GM21526 (cell line): ENCODE measurements at regions not wholly inside any gene's neighbourhood (a gene's known extent, or its start where the extent isn't known, plus 50 kb on each side); places are given as distances from the start of the nearest gene placed in this dataset.
"Not testable (repeated sequence)": the region's sequence is repeated elsewhere in the genome, so short reads cannot be mapped to it uniquely, and the experiment has no call there.

ENCODE experiments used
- ATAC-seq: cut with Tn5 transposase; IDR thresholded peaks from one replicate; pipeline ENCODE4 v1.9.1; 2021; ENCODE audit warnings: moderate library complexity; ENCODE audit not compliant: unreplicated experiment, low FRiP score

DNA sequence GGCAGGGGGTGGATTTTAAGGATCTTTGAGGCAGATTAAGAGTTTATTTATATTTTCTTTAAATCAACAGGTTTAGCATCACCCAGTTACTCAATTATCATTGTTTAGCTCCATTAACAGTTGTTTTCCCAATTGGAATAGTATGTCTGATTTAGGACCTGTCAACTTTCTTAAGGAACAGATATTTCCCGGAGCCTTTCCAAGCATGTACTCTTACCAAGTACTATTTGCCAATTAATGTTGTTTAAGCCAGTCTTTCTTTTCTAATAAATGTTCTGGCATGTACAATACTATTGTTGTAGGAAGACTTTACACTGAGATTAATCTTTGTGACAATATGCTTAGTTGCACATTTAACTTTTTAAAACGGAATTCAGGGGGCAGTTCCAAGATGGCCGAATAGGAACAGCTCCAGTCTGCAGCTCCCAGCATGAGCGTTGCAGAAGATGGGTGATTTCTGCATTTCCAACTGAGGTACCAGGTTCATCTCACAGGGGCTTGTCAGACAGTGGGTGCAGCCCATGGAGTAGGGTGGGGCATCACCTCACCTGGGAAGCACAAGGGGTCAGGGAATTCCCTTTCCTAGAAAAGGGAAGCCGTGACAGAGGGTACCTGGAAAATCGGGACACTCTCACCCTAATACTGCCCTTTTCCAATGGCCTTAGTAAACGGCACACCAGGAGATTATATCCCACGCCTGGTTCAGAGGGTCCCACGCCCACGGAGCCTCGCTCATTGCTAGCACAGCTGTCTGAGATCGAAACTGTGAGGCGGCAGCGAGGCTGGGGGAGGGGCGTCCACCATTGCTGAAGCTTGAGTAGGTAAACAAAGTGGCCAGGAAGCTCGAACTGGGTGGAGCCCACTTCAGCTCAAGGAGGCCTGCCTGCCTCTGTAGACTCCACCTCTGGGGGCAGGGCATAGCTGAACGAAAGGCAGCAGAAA, 173.7 kb downstream of the LRRC70 start:
- ATAC-seq, result not testable (repeated sequence)

DNA sequence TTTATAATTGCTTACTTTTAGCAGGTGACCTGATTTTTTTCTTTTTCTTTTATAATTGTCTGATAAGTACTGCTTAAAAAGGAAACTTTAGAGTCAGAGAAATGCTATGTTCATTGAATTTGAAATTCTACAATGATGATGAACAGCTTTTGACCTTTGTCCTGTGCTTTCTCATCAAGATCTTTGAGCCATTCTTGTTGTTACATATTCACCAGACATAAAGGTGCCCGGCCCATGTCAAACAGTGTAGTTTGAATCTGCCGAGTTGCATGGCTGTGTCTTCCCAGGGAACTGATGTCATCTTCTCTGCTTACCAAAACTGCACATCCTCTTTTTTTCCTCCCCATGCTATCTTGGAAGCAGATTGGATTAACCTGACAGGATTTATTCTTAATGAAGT, 163.6 kb downstream of the LRRC70 start:
- ATAC-seq, result no peak

DNA sequence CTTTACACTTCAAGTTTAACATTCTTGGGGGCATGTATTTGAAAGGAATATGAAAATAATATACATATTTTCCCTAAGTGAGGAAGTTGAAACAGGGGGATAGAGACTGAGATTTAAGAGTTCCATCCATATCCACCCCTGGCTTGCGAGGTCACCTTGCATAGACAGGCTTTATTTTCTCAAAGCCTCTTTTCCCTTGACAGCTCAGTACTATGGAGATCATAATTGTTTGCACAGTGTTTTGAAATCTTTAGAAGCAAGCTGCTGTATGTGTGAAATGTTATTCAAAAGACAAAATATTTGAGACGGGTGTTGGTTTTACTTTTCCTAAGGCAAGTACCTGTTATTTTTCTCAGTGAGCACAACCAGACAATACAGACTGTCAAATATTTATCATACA, 163.1 kb downstream of the LRRC70 start:
- no peak for ATAC-seq

DNA sequence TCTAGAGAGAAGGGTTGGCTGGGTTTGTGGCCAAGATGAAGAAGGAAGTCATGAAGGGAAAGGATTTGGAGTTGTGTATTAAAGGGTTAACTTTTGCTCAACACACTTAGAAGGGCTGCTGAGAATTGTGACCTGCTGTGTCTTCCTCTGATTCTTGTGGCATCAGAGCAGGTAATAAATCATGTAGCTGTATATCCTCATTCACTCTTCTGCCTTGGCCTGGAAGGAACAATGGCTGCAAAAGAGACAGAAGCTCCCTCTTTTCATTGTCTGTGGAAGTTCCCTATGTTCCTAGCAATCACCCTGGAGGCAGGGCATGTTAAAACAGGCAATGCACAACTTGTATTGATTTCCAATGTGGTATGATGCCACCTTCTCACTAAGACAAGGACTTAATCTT, 159.1 kb downstream of the LRRC70 start:
- no peak for ATAC-seq

DNA sequence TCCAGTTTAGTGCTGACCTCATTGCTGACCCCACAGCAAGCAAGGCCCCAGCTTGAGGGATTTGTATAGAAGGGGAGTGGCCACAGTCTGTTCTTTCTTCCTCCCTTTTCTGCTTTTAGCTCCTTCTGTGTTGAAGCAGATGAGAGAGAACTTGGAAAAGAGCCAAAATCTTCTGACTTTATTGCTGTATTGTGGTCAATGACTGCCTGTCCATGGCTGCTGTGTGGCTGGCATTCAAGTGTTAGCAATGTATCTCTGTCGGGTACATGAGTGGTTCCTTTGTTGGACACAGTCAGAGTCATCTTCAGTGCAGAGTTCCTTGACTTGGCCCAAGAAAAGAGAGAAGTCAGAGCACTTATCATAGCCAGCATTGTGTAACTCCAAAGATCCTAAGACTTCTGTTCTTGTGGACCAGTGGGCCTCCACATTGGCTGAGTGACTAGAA, 154.1 kb downstream of the LRRC70 start:
- ATAC-seq, result no peak

DNA sequence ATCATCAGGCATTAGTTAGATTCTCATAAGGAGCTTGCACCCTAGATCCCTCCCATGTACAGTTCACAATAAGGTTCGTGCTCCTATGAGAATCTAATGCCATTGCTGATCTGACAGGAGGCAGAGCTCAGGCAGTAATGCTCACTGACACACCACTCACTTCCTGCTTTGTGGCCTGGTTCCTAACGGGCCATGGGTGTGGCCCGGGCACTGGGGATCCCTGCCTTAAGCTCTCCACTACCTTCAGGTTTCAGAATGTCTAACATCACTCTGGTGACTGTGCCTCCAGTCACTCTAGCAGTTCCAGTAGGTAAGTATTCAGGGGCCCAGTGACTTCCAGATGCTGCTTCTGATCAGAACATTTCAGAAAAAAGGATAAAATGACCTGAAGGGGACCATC, 152.4 kb downstream of the LRRC70 start:
- ATAC-seq, result no peak

DNA sequence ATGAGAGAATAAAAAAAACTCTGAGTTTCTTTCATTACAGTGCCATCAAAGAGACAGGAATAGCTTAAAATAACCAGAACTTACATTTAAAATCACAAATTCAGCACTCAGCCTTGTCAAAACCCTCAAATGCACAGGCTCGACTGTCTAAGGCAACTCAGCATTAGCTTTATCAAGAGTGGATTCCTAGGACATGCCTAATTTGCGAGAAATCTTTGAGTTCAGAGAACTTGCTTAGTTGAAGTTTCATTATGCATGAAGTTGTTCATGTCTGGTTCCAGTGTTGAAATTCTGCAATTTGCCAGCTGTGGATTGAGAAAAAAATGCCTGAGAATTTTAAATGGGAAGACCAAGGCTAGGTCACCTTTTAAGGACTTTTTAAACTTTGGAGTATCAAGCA, 151.1 kb downstream of the LRRC70 start:
- ATAC-seq, result no peak

DNA sequence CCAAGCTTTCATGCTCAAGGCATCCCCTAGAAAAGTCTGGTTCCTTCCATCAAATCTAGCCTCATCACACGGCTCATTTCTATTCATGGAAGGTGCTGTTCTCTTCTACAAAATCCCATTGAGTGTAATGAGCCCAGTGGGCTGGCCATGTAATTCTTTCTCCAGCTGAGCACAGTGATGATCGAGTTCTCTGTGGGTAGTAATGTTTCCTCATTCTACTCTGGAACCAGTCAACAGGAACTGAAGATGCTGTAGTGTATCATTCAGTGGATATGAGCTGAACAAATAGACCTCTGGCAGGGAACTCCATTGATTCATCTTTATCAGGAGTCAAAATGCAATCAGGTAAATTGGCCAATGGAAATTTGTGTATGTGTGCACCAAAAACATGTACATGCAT, 149.2 kb downstream of the LRRC70 start:
- no peak for ATAC-seq

DNA sequence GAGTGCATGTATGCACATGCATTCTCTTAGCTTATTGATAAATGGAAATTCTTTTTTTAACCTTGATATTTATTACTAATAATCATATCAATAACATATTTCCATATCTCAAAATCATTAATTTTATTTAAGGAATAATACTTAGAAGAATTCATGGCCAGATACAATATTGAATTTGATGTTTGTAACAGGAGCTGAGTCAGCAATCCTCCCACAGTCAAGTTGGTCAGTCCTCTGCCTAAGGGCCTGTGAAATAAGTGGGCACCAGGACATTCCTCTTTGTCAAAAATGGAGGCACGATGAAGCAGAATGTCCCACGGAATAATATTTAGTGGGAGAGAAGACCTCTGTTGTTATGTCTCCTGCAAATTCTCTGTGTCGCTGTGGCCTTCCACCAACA, 148.6 kb downstream of the LRRC70 start:
- no peak for ATAC-seq

DNA sequence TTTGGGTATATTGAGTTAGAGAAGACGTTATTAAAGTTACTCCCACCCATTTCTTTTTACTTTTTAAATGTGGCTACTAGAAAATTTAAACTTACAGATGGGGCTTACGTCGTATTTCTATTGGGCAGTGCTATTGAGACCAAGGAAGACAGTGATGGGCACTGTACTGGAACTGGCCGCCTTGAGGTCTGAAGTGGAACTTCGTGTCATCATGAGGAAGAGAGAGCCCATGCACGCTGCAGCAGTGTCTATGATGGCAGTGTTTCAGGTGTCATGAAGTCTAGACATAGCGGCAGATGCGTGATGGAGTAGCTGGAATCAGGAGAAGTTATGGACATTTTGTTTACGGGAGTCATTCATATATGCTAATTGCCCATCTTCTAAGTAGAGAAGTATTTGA, 143.7 kb downstream of the LRRC70 start:
- no peak for ATAC-seq

DNA sequence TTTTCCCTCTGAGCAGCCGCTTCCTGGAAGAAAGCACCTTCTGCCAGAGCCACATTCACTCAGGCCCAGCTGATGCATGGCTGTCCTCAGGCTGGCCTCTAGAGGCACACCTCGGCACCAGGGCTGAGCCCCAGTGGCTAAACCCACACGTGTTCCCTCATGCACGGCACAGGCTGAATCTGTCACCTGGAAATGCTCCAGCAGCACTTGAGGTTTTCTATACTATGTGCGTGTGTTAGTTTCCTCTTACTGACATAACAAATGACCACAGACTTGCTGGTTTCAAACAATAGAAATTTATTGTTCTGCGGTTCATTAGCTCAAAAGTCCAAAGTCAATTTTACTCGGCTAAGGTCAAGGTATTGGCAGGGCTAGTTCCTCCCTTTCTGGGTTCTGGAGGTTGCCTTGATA, 141.4 kb downstream of the LRRC70 start:
- peak; percentile 96 for ATAC-seq

DNA sequence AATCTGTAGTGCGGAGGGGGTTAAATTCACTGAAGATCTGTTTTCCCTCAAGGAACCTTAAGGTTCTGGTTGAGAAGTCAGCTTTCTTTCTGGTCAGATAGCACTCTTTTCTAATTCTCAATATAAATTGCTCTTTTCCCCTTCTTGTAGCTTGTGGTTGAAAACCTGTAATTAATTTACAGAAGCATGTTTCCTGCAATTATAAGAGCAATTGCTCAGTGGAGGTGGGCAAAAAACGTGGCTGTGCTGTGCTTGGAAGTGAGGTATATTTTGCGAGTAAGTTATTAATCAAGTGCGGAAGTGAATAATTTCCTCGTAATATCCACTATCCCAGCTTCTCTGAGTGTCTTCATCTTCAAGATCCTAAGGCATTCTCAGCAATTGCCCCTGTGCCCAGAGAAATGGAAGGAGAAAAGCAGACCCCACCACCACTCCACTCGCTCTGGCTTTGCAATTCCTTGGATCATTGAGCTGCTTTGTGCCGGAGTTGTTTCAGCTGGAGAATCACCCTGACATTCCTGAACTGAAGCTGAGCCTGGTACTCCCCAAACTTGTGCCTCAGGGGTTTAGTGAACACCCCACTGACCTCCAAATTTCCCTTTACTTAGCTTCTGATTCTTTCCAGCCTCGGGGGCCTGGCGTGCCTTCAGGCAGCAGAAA, 140.6 kb downstream of the LRRC70 start:
- ATAC-seq, result no peak

DNA sequence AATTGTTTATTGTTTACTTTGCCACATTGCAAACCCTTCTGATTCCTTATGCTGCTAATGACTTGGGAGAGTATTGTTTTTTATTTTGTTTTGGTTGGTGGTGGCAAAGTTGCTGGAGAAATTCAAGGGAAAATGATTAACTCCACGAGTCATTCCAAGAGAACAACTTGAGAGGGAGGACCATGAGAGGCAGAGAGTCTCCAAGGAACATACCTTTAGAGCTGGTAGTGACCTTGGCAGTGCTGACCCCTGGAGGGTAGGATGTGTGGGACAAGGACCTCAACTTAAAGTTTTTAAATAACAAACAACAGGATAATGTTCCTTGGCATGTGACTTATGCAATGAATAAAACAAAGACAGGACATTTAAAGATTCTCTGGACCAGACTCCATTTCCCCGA, 139.7 kb downstream of the LRRC70 start:
- ATAC-seq, result no peak

DNA sequence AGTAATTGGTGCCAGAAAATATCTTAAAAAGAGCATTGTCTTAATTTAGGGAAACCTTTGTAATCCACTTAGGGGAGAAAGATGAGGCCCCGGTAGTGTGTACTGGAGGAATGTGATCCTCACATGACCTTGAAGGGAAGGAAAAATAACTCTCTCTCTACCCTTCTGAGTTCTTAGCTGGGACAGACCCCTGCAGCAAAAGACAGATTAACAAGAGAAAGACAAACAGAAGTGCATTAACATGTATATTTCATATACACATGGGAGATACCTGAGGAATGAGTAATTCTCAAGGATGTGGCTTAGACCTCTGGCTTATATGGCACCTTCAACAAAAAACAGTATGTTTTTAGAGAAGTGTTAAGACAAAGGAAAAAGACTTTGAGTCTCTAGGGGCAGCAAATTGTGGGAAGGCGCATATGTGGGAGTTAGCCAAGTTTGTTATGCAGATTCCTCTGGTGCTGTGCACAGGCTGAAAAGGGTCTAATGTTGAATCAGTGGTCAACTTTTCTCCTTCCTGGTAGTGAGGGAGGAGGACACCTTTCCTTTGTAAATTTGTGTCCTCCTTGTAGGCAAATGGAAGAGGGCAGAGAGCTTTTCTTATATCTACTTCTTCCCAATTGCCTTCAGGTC, 138.8 kb downstream of the LRRC70 start:
- ATAC-seq, result no peak

DNA sequence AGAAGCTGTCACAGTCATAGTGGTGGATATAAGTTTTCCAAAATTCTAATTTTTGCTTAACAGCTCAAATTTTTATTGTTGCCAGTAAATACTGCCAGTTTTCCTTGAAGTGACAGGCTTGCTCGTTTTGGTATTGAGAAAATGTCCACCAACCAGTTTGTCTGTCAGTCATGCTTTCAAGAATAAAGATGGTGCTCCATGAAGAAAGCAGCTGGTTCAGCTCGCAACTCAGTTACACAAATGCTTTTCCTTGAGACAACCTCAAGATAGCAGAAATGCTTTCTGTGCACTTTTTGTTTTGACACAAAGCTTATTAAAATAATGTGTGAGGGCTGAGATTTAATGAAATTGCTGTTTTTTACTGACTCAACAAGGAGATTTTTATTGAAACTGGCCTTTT, 135.7 kb downstream of the LRRC70 start:
- ATAC-seq, result no peak

DNA sequence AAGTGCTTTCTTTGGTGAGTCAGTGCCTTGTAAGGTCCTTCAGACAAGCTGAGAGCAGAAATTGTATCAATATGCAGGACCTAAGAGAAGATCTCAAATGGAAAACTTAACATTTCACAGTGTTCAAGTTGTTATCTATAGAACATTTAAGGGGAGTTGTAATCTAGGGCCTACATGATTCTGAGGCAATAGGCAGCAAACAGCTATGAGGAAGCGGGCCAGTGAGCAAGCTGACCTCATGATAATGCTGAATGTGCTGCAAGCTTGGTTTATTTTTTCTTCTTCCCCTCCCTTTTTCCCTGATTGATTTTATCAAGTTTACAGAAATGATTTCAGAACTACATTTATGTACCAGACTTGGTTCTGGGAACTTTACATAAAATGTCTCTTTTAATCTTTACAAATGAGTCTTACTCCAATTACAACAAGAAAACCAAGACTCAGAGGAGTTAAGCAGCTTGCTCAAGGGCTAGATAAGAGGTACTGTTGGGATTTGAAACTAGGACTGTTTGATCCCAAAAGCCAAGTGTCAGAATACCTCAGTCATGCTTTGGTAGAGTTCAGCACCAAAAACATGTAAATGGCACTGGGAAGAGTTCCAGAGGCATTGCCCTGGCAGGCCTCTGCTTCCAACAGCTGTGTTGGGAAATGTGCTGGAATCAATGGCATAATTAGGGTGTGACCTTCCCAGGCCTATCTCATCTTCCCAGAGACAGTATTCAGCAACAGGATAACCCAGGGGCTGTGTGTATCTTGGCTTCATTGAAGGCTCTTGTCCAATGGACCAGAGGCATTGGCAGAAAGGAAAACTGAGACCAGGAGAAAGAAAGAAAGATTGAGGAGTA, 130.1 kb downstream of the LRRC70 start:
- ATAC-seq, result no peak

DNA sequence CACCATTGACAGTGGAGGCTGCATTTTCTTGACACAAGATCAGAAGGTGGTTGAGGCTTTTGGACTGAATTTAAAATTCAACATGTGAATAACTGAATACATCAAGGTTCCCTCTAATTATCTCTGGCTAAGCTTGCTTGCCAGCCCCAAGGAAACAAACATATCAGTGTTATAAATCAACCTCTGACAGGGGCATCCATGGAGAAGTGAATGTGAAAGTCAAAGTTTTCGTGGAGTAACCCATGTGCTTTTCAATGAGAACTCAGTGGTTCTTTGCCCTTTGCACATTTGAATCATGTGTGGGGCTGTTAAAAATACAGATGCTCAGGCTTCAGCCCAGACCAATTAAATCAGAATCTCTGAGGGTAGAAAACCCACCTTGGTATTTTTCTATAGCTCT, 128.9 kb downstream of the LRRC70 start:
- ATAC-seq, result no peak

DNA sequence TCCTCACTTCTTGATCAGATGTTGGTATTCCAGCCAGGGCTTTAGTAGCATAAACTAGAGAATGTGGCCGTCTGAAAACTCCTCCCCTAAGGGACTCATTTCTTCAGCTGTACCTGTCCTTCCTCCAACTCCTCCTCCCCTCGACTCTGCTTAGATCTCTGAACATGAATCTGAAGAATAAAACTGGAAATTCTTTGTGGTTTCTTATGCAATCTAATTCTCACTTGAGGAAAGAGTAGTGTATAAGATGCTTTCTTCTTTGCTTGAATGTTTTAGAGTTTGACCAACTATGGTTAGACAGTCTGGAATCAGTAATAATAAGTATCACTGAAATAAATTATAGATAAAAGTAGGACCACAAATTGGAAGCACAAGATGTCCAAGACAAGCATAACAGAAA, 128.5 kb downstream of the LRRC70 start:
- ATAC-seq, result no peak

DNA sequence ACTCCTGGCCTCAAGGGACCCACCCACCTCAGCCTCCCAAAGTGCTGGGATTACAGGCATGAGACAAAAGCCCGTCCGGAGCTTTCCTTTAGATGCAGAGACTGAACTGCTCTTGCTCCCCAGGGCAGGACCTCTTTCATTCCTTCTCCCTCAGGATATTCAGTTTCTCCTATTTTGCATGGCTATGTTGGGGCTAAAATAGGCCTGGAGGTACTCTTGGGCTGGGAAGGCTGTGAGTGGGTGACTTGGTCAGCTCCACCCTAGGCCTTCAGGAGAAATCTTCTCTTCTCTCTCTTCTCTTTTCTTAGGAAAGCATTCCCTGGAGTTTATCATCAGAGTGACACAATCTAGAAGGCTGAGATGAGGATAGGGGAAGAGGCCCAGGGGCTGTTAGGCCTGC, 126.4 kb downstream of the LRRC70 start:
- ATAC-seq, result no peak

DNA sequence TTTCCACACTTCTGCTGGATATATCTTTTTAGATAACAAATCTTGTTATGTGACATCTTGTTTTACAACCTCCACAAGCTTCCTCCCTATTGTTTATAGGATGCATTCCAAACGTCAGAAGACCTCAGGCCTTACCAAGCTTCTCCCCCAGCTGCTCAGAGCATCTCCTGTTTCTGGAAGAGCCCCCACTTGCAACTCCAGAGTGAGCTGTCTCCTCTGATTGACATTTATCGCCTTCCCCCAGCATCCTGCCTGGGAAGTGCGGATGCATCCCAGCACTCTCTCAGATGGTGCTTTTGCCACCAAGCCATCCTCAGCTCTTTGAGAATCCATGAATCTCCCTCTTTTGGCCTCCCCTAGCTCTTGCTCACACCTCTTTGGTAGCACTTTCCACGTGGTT, 123.5 kb downstream of the LRRC70 start:
- ATAC-seq, result no peak

DNA sequence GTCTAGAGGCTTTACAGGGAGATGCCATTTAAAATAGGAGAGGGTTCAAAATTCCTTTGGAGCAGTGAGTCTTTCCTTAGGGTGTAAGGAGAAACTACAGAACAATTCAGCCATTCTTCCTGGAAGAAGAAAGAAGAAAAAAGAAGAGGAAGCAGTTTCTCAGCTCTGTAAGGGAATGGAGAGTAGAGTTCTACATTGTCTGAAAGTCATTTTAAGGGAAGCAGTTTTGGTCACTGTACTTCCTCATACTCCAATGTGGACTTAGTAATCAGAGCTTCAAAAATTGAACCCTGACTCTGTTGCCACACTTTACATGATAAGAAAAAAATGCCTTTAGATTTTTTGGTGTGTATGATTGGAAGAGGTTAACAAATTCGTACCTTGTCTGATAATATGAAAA, 122.4 kb downstream of the LRRC70 start:
- no peak for ATAC-seq
